Stomach (tissue), 4 donors: ENCODE measurements at regions not wholly inside any gene's neighbourhood (a gene's known extent, or its start where the extent isn't known, plus 50 kb on each side); places are given as distances from the start of the nearest gene placed in this dataset.

ENCODE experiments used
- POLR2A ChIP-seq, 4 donors: fragments of 450-650 bp; IDR thresholded peaks; one replicate each; pipeline ENCODE4 v1.6.1; 2016; ENCODE audit warnings: antibody characterized with exemption in 4 of 4, control low read depth in 2 of 4, mild to moderate bottlenecking in 1 of 4, moderate library complexity in 1 of 4
- TF ChIP-seq, protein P1 (sequence below), 7 experiments: fragments of 450-650 bp in 4 of 7; fragments of 200-600 bp in 3 of 7; sonication (generic) in 3 of 7; IDR thresholded peaks; one replicate each; pipeline ENCODE4 v1.5.1; 2016 to 2019; ENCODE audit warnings: antibody characterized with exemption in 7 of 7, control low read depth in 2 of 7, mild to moderate bottlenecking in 1 of 7

DNA sequence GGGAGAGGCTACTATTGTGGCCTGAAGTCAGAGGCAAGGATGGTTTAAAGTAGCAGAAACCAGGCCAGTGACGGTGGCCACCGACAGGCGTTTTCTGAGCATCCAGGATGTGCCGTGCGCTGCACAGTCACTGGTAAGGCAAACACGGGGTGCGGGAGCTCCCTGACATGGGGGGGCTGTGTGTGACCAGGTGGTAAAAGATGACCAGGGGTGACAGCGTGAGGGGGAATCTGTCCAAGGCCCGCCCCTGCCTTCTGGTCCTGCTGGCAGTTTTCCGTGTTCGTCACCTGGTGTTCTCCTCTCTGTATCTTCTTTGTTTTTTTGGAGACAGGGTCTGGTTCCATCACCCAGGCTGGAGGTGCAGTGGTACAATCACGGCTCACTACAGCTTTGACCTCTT, 167.4 kb downstream of the ICE1 start:
- TF ChIP-seq, protein P1, sequence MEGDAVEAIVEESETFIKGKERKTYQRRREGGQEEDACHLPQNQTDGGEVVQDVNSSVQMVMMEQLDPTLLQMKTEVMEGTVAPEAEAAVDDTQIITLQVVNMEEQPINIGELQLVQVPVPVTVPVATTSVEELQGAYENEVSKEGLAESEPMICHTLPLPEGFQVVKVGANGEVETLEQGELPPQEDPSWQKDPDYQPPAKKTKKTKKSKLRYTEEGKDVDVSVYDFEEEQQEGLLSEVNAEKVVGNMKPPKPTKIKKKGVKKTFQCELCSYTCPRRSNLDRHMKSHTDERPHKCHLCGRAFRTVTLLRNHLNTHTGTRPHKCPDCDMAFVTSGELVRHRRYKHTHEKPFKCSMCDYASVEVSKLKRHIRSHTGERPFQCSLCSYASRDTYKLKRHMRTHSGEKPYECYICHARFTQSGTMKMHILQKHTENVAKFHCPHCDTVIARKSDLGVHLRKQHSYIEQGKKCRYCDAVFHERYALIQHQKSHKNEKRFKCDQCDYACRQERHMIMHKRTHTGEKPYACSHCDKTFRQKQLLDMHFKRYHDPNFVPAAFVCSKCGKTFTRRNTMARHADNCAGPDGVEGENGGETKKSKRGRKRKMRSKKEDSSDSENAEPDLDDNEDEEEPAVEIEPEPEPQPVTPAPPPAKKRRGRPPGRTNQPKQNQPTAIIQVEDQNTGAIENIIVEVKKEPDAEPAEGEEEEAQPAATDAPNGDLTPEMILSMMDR (IDR thresholded peaks at IDR 0.05) = no peak
- no peak for TF ChIP-seq POLR2A (IDR thresholded peaks at IDR 0.05)
